Activated CD8-positive, alpha-beta memory T cell treated with anti-CD3 and anti-CD28 coated beads, Interleukin-2, amount 10 ng/mL, durations not matched to agents 7 days and 5 days (primary cell): ENCODE measurements at regions not wholly inside any gene's neighbourhood (a gene's known extent, or its start where the extent isn't known, plus 50 kb on each side); places are given as distances from the start of the nearest gene placed in this dataset.

Experiments used
- ATAC-seq: fragments of 150-1000 bp; cut with Tn5 transposase; one replicate; pipeline ENCODE4 v1.10.0; 2021; ENCODE audit warnings: moderate library complexity
- CTCF ChIA-PET: fragments of 350-600 bp; sonication (Branson Sonifier 250); formaldehyde crosslinking; loops from one replicate; lab custom pipeline; 2021; ENCODE audit warnings: antibody characterized with exemption; lab: Charles Lee
- DNase-seq: peaks from one replicate; pipeline ENCODE4 v3.0.0-alpha.2; 2020
- H3K27ac Mint-ChIP-seq: one replicate; pipeline ENCODE4 v1.8.0; 2021; ENCODE audit warnings: mild to moderate bottlenecking, mixed read lengths
- H3K27me3 Mint-ChIP-seq: one replicate; pipeline ENCODE4 v1.8.0; 2021; ENCODE audit warnings: mixed read lengths
- H3K36me3 Mint-ChIP-seq: one replicate; pipeline ENCODE4 v1.8.0; 2021; ENCODE audit warnings: mild to moderate bottlenecking, mixed read lengths
- H3K4me1 Mint-ChIP-seq: one replicate; pipeline ENCODE4 v1.8.0; 2021; ENCODE audit warnings: mixed read lengths
- H3K4me3 Mint-ChIP-seq: one replicate; pipeline ENCODE4 v1.8.0; 2021; ENCODE audit warnings: mild to moderate bottlenecking, moderate library complexity, mixed read lengths
- H3K9me3 Mint-ChIP-seq: one replicate; pipeline ENCODE4 v1.8.0; 2022; ENCODE audit warnings: low read depth, mixed read lengths

GRCh38 chr7:93011351-93012294, 106.2 kb downstream of the SAMD9 start:
- ATAC-seq (no peak), DNase-seq (no peak)
- Mint-ChIP-seq H3K4me1 (no peaks in the 10 kb centered on the region), H3K27me3 (peaks cover 35% of the 10 kb centered on the region), H3K27ac (no peak overlapping the region), H3K9me3 (no peaks in the 10 kb centered on the region), H3K4me3 (no peak overlapping the region), H3K36me3 (no peaks in the 10 kb centered on the region)
- CTCF ChIA-PET = no interaction called here

GRCh38 chr7:93008833-93009232, 108.9 kb downstream of the SAMD9 start:
- H3K27ac Mint-ChIP-seq = no peak overlapping the region

GRCh38 chr7:93006480-93007095, 111.2 kb downstream of the SAMD9 start:
- no peak for DNase-seq
- no peak for ATAC-seq
- CTCF ChIA-PET = no interaction called here
- no peak overlapping the region for H3K4me3 Mint-ChIP-seq
- H3K4me1 Mint-ChIP-seq = no peaks in the 10 kb centered on the region
- no peak overlapping the region for H3K27ac Mint-ChIP-seq
- peaks cover 3% of the 10 kb centered on the region for H3K9me3 Mint-ChIP-seq
- H3K27me3 Mint-ChIP-seq = peaks cover 49% of the 10 kb centered on the region
- no peaks in the 10 kb centered on the region for H3K36me3 Mint-ChIP-seq

More at GRCh38 chr7:93008833-93009232, 108.9 kb downstream of the SAMD9 start:
- Mint-ChIP-seq H3K36me3 (no peaks in the 10 kb centered on the region), H3K9me3 (peaks cover 2% of the 10 kb centered on the region), H3K4me1 (no peaks in the 10 kb centered on the region), H3K4me3 (no peak overlapping the region), H3K27me3 (peaks cover 40% of the 10 kb centered on the region)
- ATAC-seq (no peak), DNase-seq (no peak)
- CTCF ChIA-PET = interaction anchor here (0.7 kb wide), 1 partner anchor 13 kb away, joined by 3 read pairs; no protein-coding TSS in a partner anchor

- Mint-ChIP-seq H3K9me3 (peaks cover 3% of the 10 kb centered on the region), H3K27me3 (peaks cover 37% of the 10 kb centered on the region), H3K4me1 (no peaks in the 10 kb centered on the region), H3K36me3 (no peaks in the 10 kb centered on the region), H3K27ac (no peak overlapping the region), H3K4me3 (no peak overlapping the region)
- ATAC-seq = no peak
- DNase-seq = no peak
- CTCF ChIA-PET = no interaction called here
Measured at GRCh38 chr7:93004906-93005305, 112.9 kb downstream of the SAMD9 start.

DNA sequence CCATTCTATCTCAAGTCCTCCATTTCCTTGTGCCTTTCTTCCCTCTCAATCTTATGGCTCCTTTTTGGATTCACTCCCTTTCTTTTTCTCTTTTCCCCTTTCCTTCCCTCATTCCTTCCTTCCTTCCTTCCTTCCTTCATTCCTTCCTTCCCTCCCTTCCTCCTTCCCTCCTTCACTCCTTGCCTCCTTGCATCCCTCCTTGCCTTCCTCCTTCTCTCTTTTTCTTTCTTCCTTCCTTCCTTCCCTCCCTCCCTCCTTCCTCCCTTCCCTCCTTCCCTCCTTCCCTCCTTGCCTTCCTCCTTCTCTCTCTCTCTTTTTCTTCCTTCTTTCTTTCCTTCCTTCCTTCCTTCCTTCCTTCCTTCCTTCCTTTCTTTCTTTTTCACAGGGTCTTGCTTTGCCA, 120.1 kb downstream of the SAMD9 start:
- Mint-ChIP-seq H3K27me3 (peaks cover 23% of the 10 kb centered on the region), H3K36me3 (no peaks in the 10 kb centered on the region), H3K4me3 (no peak overlapping the region), H3K27ac (no peak overlapping the region), H3K4me1 (no peaks in the 10 kb centered on the region), H3K9me3 (no peaks in the 10 kb centered on the region)
- ATAC-seq = no peak
- no peak for DNase-seq
- CTCF ChIA-PET = no interaction called here

GRCh38 chr7:92997152-92997551, 120.6 kb downstream of the SAMD9 start:
- Mint-ChIP-seq H3K9me3 (no peaks in the 10 kb centered on the region), H3K36me3 (no peaks in the 10 kb centered on the region), H3K27ac (no peak overlapping the region), H3K4me3 (no peak overlapping the region), H3K4me1 (no peaks in the 10 kb centered on the region), H3K27me3 (peaks cover 21% of the 10 kb centered on the region)
- no peak for DNase-seq
- ATAC-seq = no peak
- CTCF ChIA-PET = interaction anchor here (0.8 kb wide), 1 partner anchor 25 kb away, joined by 3 read pairs; no protein-coding TSS in a partner anchor

DNA sequence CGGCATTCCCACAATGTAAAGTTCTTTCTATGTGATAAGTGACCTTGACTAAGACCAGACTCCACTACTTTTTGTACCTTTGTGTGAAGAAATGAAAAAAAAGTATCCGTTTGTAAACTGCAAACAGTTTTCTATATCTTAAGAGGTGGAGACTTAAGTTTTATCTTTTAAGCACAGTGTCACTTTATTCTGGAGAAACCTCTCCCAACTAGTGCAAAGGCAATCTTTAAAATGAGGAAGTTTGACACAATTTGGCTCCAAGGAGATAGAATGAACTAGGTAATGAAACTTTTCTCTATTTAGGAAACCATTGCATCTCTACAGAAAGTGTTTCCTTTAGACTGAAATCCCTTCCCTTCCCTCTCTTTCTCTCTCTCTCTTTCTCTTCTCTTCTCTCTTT, 122.9 kb downstream of the SAMD9 start:
- Mint-ChIP-seq H3K27ac (no peak overlapping the region), H3K9me3 (no peaks in the 10 kb centered on the region), H3K36me3 (no peaks in the 10 kb centered on the region), H3K4me3 (no peak overlapping the region), H3K27me3 (peaks cover 16% of the 10 kb centered on the region), H3K4me1 (no peaks in the 10 kb centered on the region)
- no peak for DNase-seq
- no peak for ATAC-seq
- CTCF ChIA-PET = no interaction called here

DNA sequence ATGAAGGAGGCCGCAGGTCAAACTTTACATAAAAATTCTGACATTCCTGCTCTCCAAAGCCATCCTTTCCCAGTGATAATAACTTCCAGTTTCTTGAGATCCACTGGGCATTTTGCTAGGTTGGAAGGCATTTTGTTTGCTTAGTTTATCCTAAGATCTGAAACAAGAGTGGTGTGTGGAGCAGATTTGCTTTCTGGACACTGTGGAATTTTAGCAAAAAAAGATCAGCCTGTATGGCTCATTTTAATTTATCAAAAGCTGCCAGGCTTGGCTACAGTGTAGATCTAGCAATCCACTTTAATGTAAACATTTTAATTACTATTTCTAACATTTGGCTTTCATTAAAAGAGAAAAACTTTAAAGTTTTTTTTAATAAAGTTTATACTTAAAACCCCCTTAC, 124.8 kb downstream of the SAMD9 start:
- Mint-ChIP-seq H3K9me3 (no peaks in the 10 kb centered on the region), H3K4me1 (no peaks in the 10 kb centered on the region), H3K4me3 (no peak overlapping the region), H3K36me3 (no peaks in the 10 kb centered on the region), H3K27me3 (peaks cover 4% of the 10 kb centered on the region), H3K27ac (no peak overlapping the region)
- ATAC-seq = no peak
- CTCF ChIA-PET = no interaction called here
- DNase-seq = no peak

GRCh38 chr7:92992483-92992882, 125.3 kb downstream of the SAMD9 start:
- CTCF ChIA-PET = no interaction called here
- DNase-seq (no peak), ATAC-seq (no peak)
- H3K27ac Mint-ChIP-seq = no peak overlapping the region
- H3K4me1 Mint-ChIP-seq = no peaks in the 10 kb centered on the region
- no peak overlapping the region for H3K4me3 Mint-ChIP-seq
- H3K9me3 Mint-ChIP-seq = no peaks in the 10 kb centered on the region
- no peaks in the 10 kb centered on the region for H3K36me3 Mint-ChIP-seq
- peaks cover 3% of the 10 kb centered on the region for H3K27me3 Mint-ChIP-seq

DNA sequence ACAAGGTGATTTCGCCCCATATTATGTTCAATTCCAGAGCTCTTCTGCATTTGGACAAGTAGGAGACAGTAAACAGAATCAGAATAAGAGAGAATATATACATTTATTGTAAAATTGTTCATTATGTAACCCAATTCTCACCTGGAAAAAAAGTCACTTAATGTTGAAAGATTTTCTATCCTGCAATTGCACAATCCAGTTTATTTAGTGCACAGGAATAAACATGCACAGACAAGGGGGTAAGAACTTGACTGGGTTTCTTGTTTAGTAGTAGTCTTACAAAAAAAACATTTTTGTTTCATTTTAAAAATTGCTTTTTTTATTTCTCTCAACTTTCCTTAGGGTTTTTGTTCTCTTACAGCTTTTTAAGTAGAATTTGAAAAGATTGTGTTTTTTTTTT, 126.6 kb downstream of the SAMD9 start:
- H3K9me3 Mint-ChIP-seq = peaks cover 2% of the 10 kb centered on the region
- peaks cover 3% of the 10 kb centered on the region for H3K27me3 Mint-ChIP-seq
- CTCF ChIA-PET = interaction anchor here (0.6 kb wide), 1 partner anchor 704 kb away, joined by 3 read pairs; no protein-coding TSS in a partner anchor
- no peaks in the 10 kb centered on the region for H3K36me3 Mint-ChIP-seq
- ATAC-seq (no peak), DNase-seq (no peak)
- no peak overlapping the region for H3K4me3 Mint-ChIP-seq
- H3K27ac Mint-ChIP-seq = no peak overlapping the region
- H3K4me1 Mint-ChIP-seq = no peaks in the 10 kb centered on the region

- ATAC-seq (no peak), DNase-seq (no peak)
- no peak overlapping the region for H3K27ac Mint-ChIP-seq
- H3K27me3 Mint-ChIP-seq = peaks cover 7% of the 10 kb centered on the region
- CTCF ChIA-PET = no interaction called here
- H3K4me1 Mint-ChIP-seq = no peaks in the 10 kb centered on the region
- peaks cover 2% of the 10 kb centered on the region for H3K9me3 Mint-ChIP-seq
- no peak overlapping the region for H3K4me3 Mint-ChIP-seq
- H3K36me3 Mint-ChIP-seq = peaks cover 2% of the 10 kb centered on the region
Measured at GRCh38 chr7:92988941-92989545, 128.7 kb downstream of the SAMD9 start.

DNA sequence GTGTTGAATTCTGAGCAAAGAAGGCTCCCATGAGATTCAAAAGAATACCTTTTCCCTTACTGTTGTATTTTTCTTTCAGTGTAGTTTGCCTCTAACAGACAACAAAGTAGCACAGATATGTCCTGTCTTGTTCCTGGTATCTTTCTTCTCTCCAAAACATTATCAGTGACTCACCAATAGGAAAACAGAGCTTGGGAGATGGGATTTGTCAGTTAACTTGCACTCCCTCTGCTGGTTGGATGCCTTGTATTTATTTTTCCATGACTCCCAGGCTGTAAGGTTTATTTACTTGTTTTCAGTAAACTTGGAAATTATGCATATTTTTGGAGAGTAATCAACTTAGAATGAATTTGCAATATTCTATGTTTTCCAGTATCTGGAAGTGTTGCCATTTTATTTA, 129.7 kb downstream of the SAMD9 start:
- H3K4me3 Mint-ChIP-seq = no peak overlapping the region
- peaks cover 2% of the 10 kb centered on the region for H3K9me3 Mint-ChIP-seq
- no peak for DNase-seq
- ATAC-seq = no peak
- no peak overlapping the region for H3K27ac Mint-ChIP-seq
- no peaks in the 10 kb centered on the region for H3K4me1 Mint-ChIP-seq
- H3K27me3 Mint-ChIP-seq = peaks cover 10% of the 10 kb centered on the region
- CTCF ChIA-PET = no interaction called here
- H3K36me3 Mint-ChIP-seq = peaks cover 3% of the 10 kb centered on the region

DNA sequence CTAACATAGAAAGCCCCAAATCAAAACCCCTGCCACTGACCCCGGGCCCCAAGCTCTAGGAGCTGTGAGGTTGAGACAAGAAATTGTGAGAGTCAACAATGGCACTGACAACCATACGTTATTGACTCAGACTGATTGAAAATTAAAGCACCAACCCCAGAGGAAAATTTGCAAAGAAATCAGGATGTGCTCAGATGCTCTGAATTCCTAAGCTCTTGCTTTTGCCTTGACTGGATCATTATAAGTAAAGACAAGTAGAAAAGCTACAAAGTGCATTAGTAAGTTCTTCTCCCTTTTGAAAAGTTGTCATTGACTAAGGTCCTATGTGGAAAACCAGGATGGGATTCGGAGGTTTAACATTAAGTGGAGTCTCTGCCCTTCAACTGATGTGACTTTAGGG, 130.2 kb downstream of the SAMD9 start:
- CTCF ChIA-PET = no interaction called here
- H3K4me3 Mint-ChIP-seq = no peak overlapping the region
- H3K4me1 Mint-ChIP-seq = no peaks in the 10 kb centered on the region
- peaks cover 10% of the 10 kb centered on the region for H3K27me3 Mint-ChIP-seq
- DNase-seq (no peak), ATAC-seq (no peak)
- peaks cover 2% of the 10 kb centered on the region for H3K9me3 Mint-ChIP-seq
- no peak overlapping the region for H3K27ac Mint-ChIP-seq
- H3K36me3 Mint-ChIP-seq = peaks cover 3% of the 10 kb centered on the region
